ENCODE measurements at regions not wholly inside any gene's neighbourhood (a gene's known extent, or its start where the extent isn't known, plus 50 kb on each side); places are given as distances from the start of the nearest gene placed in this dataset.
"Not testable (repeated sequence)": the region's sequence is repeated elsewhere in the genome, so short reads cannot be mapped to it uniquely, and the experiment has no call there.

GRCh38 chr5:12947379-12947778 is 997.1 kb downstream of the DNAH5 start:
- CTCF ChIA-PET, result interaction anchor here (0.6 kb wide), 1 partner anchor 1452 kb away, joined by 3 read pairs; no protein-coding TSS in a partner anchor
- no peaks in the 10 kb centered on the region for H3K9me3 ChIP-seq (ENCODE audit: control insufficient read depth, insufficient read depth, low read depth, low read length)
- POLR2A ChIA-PET, result no interaction called here
- H3K27ac ChIP-seq (ENCODE audit: extremely low read depth, low read depth, low read length), result no peak overlapping the region
- no peaks in the 10 kb centered on the region for H3K4me1 ChIP-seq (ENCODE audit: control insufficient read depth, insufficient read depth, low read length)
- H3K36me3 ChIP-seq (ENCODE audit: control insufficient read depth in 2 of 2, insufficient read depth in 1 of 2, low read length in 2 of 2), result no peaks in the 10 kb centered on the region
- H3K4me3 ChIP-seq (ENCODE audit: low read depth, low read length), result no peak overlapping the region
- TF ChIP-seq ZFHX2 (tag by site-specific recombination; conservative IDR thresholded peaks at IDR 0.05) (no peak), ZNF585B (tag by site-specific recombination; IDR thresholded peaks at IDR 0.05) (no peak)

- POLR2A ChIA-PET; H3K4me3 ChIP-seq (ENCODE audit: low read depth, low read length); H3K9me3 ChIP-seq (ENCODE audit: control insufficient read depth, insufficient read depth, low read depth, low read length); H3K36me3 ChIP-seq (ENCODE audit: control insufficient read depth in 2 of 2, insufficient read depth in 1 of 2, low read length in 2 of 2); H3K27ac ChIP-seq (ENCODE audit: extremely low read depth, low read depth, low read length); H3K4me1 ChIP-seq (ENCODE audit: control insufficient read depth, insufficient read depth, low read length): not testable (repeated sequence)
- CTCF ChIA-PET, result interaction anchor here (0.7 to 1.0 kb wide), 2 partner anchors 478 to 1011 kb away, joined by 3 read pairs; no protein-coding TSS in a partner anchor
Measured at GRCh38 chr5:12945477-12945876, 999.0 kb downstream of the DNAH5 start.

GRCh38 chr5:12936221-12936620 is 1008.3 kb downstream of the DNAH5 start:
- no peaks in the 10 kb centered on the region for H3K36me3 ChIP-seq (ENCODE audit: control insufficient read depth in 2 of 2, insufficient read depth in 1 of 2, low read length in 2 of 2)
- no peaks in the 10 kb centered on the region for H3K9me3 ChIP-seq (ENCODE audit: control insufficient read depth, insufficient read depth, low read depth, low read length)
- CTCF ChIA-PET, result no interaction called here
- POLR2A ChIA-PET, result no interaction called here
- no peak for TF ChIP-seq ZBTB6 (tag by site-specific recombination; IDR thresholded peaks at IDR 0.05)
- TF ChIP-seq ZBTB11 (tag by site-specific recombination; conservative IDR thresholded peaks at IDR 0.05; ENCODE audit: low read depth), result no peak
- no peak for TF ChIP-seq ZNF580 (tag by site-specific recombination; IDR thresholded peaks at IDR 0.05)
- TF ChIP-seq ZNF184 (tag by site-specific recombination; IDR thresholded peaks at IDR 0.05), result no peak
- TF ChIP-seq ZNF555 (tag by site-specific recombination; conservative IDR thresholded peaks at IDR 0.05), result no peak
- no peak for TF ChIP-seq AEBP2 (tag by site-specific recombination; IDR thresholded peaks at IDR 0.05; ENCODE audit: borderline replicate concordance)
- TF ChIP-seq ZNF157 (tag by site-specific recombination; IDR thresholded peaks at IDR 0.05), result no peak
- TF ChIP-seq ZNF664 (tag by site-specific recombination; IDR thresholded peaks at IDR 0.05), result no peak
- no peak for TF ChIP-seq SP3 (tag by site-specific recombination; IDR thresholded peaks at IDR 0.05)
- TF ChIP-seq TRIM28 (IDR thresholded peaks at IDR 0.05; ENCODE audit: borderline replicate concordance, low read length), result no peak
- TF ChIP-seq BCL11A (tag by site-specific recombination; IDR thresholded peaks at IDR 0.05; ENCODE audit: low read depth), result no peak
- no peak for TF ChIP-seq ZNF521 (tag by site-specific recombination; IDR thresholded peaks at IDR 0.05)
- H3K4me3 ChIP-seq (ENCODE audit: low read depth, low read length), result no peak overlapping the region
- H3K4me1 ChIP-seq (ENCODE audit: control insufficient read depth, insufficient read depth, low read length), result no peaks in the 10 kb centered on the region
- H3K27ac ChIP-seq (ENCODE audit: extremely low read depth, low read depth, low read length), result no peak overlapping the region
